Transverse colon (tissue), 4 donors: ENCODE measurements at regions not wholly inside any gene's neighbourhood (a gene's known extent, or its start where the extent isn't known, plus 50 kb on each side); places are given as distances from the start of the nearest gene placed in this dataset.

Source experiments
- DNase-seq: peaks from one replicate; pipeline ENCODE4 v3.0.0-alpha.2; 2019
- H3K27ac ChIP-seq, 4 donors: fragments of 200-600 bp; sonication (generic); 2 replicates each; pipeline ENCODE4 v1.5.1; 2016 to 2018; ENCODE audit warnings: inconsistent platforms in 4 of 4
- H3K27me3 ChIP-seq: fragments of 200-600 bp; sonication (generic); 2 replicates; pipeline ENCODE4 v1.5.1; 2017; ENCODE audit warnings: inconsistent platforms
- H3K36me3 ChIP-seq, 4 donors: fragments of 200-600 bp; sonication (generic); 2 replicates each; pipeline ENCODE4 v1.5.1; 2017 to 2019; ENCODE audit warnings: inconsistent platforms in 4 of 4
- H3K4me1 ChIP-seq, 4 donors: fragments of 200-600 bp; sonication (generic); 2 replicates each; pipeline ENCODE4 v1.5.1; 2017 to 2020; ENCODE audit warnings: inconsistent platforms in 4 of 4
- H3K4me3 ChIP-seq, 4 donors: fragments of 200-600 bp; sonication (generic); 1 replicate in 1 of 4; 2 replicates in 3 of 4; pipeline versions ENCODE4 v1.5.1 to v1.6.1; 2017 to 2019; ENCODE audit warnings: inconsistent platforms in 4 of 4
- H3K9me3 ChIP-seq, 2 donors: fragments of 200-600 bp; sonication (generic); 2 replicates each; pipeline ENCODE4 v1.5.1; 2017 to 2019; ENCODE audit warnings: inconsistent platforms in 2 of 2
- CTCF ChIP-seq, 5 experiments: fragments of 200-600 bp in 3 of 5; fragments of 450-650 bp in 2 of 5; sonication (generic) in 3 of 5; IDR thresholded peaks; 1 replicate in 2 of 5; 2 replicates in 3 of 5; pipeline ENCODE4 v1.5.1; 2016 to 2017; ENCODE audit warnings: antibody characterized with exemption in 5 of 5, inconsistent platforms in 3 of 5, mild to moderate bottlenecking in 2 of 5, moderate library complexity in 1 of 5
- EP300 ChIP-seq: sonication (generic); formaldehyde crosslinking; IDR thresholded peaks from one replicate; pipeline ENCODE4 v1.6.1; 2017; ENCODE audit warnings: antibody characterized with exemption, low read depth
- POLR2A ChIP-seq: fragments of 450-650 bp; IDR thresholded peaks from one replicate; pipeline ENCODE4 v1.6.1; 2016; ENCODE audit warnings: antibody characterized with exemption, mild to moderate bottlenecking, moderate library complexity
- POLR2AphosphoS5 ChIP-seq, 3 donors: sonication (generic); formaldehyde crosslinking; IDR thresholded peaks; one replicate each; pipeline ENCODE4 v1.6.1; 2016; ENCODE audit warnings: antibody characterized with exemption in 3 of 3
- WGBS, 2 donors: methylation state at CpG; one replicate each; pipeline ENCODE4 v1.1.5; 2018; ENCODE audit warnings: low coverage in 1 of 2; 5-methylcytosine and 5-hydroxymethylcytosine counted together
- in situ Hi-C, 4 donors: fragments of 200-750 bp; cut with MboI; loops; one replicate each; pipeline versions ENCODE4 v1.15.0 to v1.15.1; 2017; ENCODE audit warnings: low sequenced_read_pairs in 3 of 4, low pct_ligation_motif_present in 1 of 4, low pct_unique_long_range_greater_than_20kb in 1 of 4
- intact Hi-C: fragments of 100-400 bp; cut with DNase I; formaldehyde crosslinking; loops from one replicate; pipeline ENCODE4 v1.15.1; 2023; ENCODE audit warnings: low total_unique reads

DNA sequence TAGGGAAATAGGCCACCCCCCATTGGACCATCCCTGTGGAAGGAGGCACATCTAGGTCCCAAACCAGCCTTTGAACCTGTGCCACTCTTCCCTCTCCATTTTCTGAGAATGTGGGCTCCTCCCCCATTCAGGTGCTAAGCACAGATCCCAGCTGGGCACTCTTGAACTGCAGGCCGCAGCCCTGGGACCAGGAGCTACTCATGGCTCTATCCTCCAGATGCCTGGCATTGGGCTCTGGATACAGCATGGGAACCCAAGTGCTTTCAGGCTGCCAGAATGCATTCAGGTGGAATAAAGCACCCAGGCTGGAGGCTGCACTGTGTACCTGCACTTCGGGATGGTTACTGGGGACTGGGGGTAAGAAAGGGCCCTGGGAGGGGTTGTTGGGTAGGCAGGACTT is 1372.3 kb upstream of the SPRY2 start:
- Histone ChIP-seq H3K4me1 (no peaks in the 10 kb centered on the region), H3K9me3 (no peaks in the 10 kb centered on the region), H3K36me3 (no peaks in the 10 kb centered on the region), H3K4me3 (no peak overlapping the region), H3K27ac (no peak overlapping the region), H3K27me3 (no peaks in the 10 kb centered on the region)
- WGBS, 2 donors: 91% methylated on average over 2 of the region's 2 CpGs; no CpG with 5 or more reads in 1 of the 2 donors
- DNase-seq: no peak
- TF ChIP-seq POLR2A (no peak), POLR2AphosphoS5 (IDR thresholded peaks at IDR 0.05) (no peak), EP300 (no peak), CTCF (IDR thresholded peaks at IDR 0.05) (no peak)
- intact Hi-C loops: no loop called here
- in situ Hi-C loops: no loop called here

DNA sequence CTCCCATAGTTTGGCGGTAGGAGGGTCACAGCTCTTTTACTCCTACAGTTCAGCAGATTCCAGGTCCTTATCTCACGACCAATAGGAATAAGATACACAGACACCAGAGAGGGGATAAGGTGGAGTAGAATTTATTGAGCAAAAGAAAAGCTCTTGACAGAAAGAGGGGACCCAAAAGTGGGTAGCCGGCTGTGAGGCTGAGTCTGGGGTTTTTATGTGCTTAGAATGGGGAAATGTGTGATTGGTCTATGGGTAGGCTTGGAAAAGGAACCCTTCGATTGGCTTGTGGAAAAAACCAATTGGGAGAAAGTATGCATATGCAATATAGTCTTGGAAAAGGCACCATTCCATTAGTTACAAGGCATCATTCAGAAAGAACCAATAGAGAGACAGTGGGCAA is 1356.9 kb upstream of the SPRY2 start:
- no peak overlapping the region for H3K27ac ChIP-seq
- intact Hi-C loops (no loop called here), in situ Hi-C loops (no loop called here)
- no peak for TF ChIP-seq POLR2A
- no peak for TF ChIP-seq CTCF (IDR thresholded peaks at IDR 0.05)
- no peak for TF ChIP-seq EP300
- TF ChIP-seq POLR2AphosphoS5 (IDR thresholded peaks at IDR 0.05): no peak
- H3K27me3 ChIP-seq: no peaks in the 10 kb centered on the region
- H3K4me1 ChIP-seq: no peaks in the 10 kb centered on the region
- 76 to 79% methylated on average over 4 of the region's 4 CpGs for WGBS, 2 donors
- H3K9me3 ChIP-seq: peaks cover 0 to 6% of the 10 kb centered on the region in 2 donors
- no peaks in the 10 kb centered on the region for H3K36me3 ChIP-seq
- no peak for DNase-seq
- no peak overlapping the region for H3K4me3 ChIP-seq

DNA sequence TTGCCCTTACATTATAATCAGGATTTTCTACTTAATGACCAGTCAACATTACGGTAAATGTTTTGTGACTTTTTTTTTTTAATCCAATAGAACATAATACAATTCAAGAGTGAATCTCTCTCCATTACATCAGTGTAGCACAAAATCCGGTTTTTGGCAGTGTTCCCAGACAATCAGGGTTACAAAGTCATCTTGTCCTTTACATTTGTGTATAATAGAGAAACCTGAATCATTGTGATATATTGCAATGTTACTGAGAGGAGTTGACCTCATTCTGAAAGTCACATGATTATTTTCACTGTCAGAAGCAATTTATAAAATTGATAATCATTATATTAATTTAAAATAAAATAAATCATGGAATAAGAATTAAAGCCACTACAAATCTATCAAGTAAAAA is 1346.0 kb upstream of the SPRY2 start:
- Histone ChIP-seq H3K4me3 (no peak overlapping the region), H3K4me1 (no peaks in the 10 kb centered on the region), H3K27ac (no peak overlapping the region), H3K9me3 (peaks cover 0 to 3% of the 10 kb centered on the region in 2 donors), H3K36me3 (no peaks in the 10 kb centered on the region), H3K27me3 (no peaks in the 10 kb centered on the region)
- intact Hi-C loops (no loop called here), in situ Hi-C loops (no loop called here)
- no peak for DNase-seq
- TF ChIP-seq EP300 (no peak), POLR2A (no peak), POLR2AphosphoS5 (IDR thresholded peaks at IDR 0.05) (no peak), CTCF (IDR thresholded peaks at IDR 0.05) (no peak)
- 38 to 41% methylated on average over 2 of the region's 2 CpGs for whole genome bisulfite sequencing, 2 donors

DNA sequence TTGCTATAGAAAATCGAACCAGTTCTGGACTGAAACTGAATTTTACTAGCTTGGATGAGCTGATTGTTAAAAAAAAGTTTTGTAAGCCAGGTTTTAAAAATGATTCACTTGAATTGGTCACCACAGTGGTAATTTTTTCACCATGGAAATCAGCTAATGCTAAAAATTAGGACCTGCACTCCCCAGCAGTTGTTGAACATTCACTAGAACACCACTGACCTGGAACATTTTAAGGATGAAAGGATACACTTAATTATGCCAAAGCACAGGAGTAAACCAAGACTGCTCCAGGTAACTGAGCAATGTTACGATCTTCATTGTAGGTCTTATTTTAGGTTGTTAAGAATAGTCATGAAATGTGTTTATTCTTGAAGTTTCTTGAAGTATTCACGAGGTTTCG is 1342.6 kb upstream of the SPRY2 start:
- no peaks in the 10 kb centered on the region for H3K4me1 ChIP-seq
- no peaks in the 10 kb centered on the region for H3K27me3 ChIP-seq
- DNase-seq: no peak
- intact Hi-C loops: no loop called here
- no peak overlapping the region for H3K4me3 ChIP-seq
- H3K27ac ChIP-seq: no peak overlapping the region
- WGBS, 2 donors: 64 to 74% methylated on average over 3 to 4 of the region's 4 CpGs
- H3K9me3 ChIP-seq: peaks cover 0 to 3% of the 10 kb centered on the region in 2 donors
- no peaks in the 10 kb centered on the region for H3K36me3 ChIP-seq
- TF ChIP-seq EP300 (no peak), CTCF (IDR thresholded peaks at IDR 0.05) (no peak), POLR2AphosphoS5 (IDR thresholded peaks at IDR 0.05) (no peak), POLR2A (no peak)
- in situ Hi-C loops: no loop called here
